ENCODE measurements at regions not wholly inside any gene's neighbourhood (a gene's known extent, or its start where the extent isn't known, plus 50 kb on each side); places are given as distances from the start of the nearest gene placed in this dataset.

- intact Hi-C loops (cut with micrococcal nuclease; ENCODE audit: unreplicated experiment) (no loop called here), in situ Hi-C loops (cut with HindIII; ENCODE audit: extremely low pct_ligation_motif_present, low pct_unique_long_range_greater_than_20kb) (no loop called here)
- Histone ChIP-seq H3K4me2 (ENCODE audit: low read depth, low read length) (no peak overlapping the region), H3K79me2 (ENCODE audit: insufficient read depth, low read length) (no peaks in the 10 kb centered on the region), H3K4me3 (replicated peaks in 1 of 3; ENCODE audit: insufficient read depth in 1 of 3, low read depth in 2 of 3, low read length in 3 of 3) (no peak overlapping the region), H3K4me1 (ENCODE audit: insufficient read depth, low read length) (no peaks in the 10 kb centered on the region), H3K9me3 (ENCODE audit: low read length) (peaks cover 5% of the 10 kb centered on the region; the same call in 1 of the 2 replicates), H3K27me3 (ENCODE audit: control insufficient read depth in 1 of 2, insufficient read depth in 2 of 2, low read length in 2 of 2) (peaks cover 1 to 7% of the 10 kb centered on the region in 2 experiments; a peak in 2 of 5 replicates), H3K9ac (ENCODE audit: insufficient read depth, low read depth, low read length) (no peak overlapping the region), H3K27ac (ENCODE audit: extremely low read length, insufficient read depth, low read length) (no peak overlapping the region), H3K36me3 (replicated peaks in 1 of 2; ENCODE audit: control insufficient read depth in 1 of 2, insufficient read depth in 2 of 2, low read length in 2 of 2) (no peaks in the 10 kb centered on the region), H2AFZ (ENCODE audit: low read length) (no peak overlapping the region), H4K20me1 (ENCODE audit: insufficient read depth, low read length) (no peaks in the 10 kb centered on the region)
- ChIA-PET POLR2A (no interaction called here), CTCF (ENCODE audit: low intra/inter-chr PET ratio, low total read pairs) (no interaction called here)
- WGBS (ENCODE audit: low lambda C conversion rate): 71% methylated on average over 17 of the region's 36 CpGs
- no peak for ATAC-seq
- no peak for FAIRE-seq
- no peak for DNase-seq (ENCODE audit: low spot score)
- BruUV-seq (replicated peaks): no TSS peak
- TF ChIP-seq, protein P1, sequence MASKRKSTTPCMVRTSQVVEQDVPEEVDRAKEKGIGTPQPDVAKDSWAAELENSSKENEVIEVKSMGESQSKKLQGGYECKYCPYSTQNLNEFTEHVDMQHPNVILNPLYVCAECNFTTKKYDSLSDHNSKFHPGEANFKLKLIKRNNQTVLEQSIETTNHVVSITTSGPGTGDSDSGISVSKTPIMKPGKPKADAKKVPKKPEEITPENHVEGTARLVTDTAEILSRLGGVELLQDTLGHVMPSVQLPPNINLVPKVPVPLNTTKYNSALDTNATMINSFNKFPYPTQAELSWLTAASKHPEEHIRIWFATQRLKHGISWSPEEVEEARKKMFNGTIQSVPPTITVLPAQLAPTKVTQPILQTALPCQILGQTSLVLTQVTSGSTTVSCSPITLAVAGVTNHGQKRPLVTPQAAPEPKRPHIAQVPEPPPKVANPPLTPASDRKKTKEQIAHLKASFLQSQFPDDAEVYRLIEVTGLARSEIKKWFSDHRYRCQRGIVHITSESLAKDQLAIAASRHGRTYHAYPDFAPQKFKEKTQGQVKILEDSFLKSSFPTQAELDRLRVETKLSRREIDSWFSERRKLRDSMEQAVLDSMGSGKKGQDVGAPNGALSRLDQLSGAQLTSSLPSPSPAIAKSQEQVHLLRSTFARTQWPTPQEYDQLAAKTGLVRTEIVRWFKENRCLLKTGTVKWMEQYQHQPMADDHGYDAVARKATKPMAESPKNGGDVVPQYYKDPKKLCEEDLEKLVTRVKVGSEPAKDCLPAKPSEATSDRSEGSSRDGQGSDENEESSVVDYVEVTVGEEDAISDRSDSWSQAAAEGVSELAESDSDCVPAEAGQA (IDR thresholded peaks at IDR 0.05; ENCODE audit: low read depth): no peak
- TF ChIP-seq, protein P1 (CRISPR knock-in tag; IDR thresholded peaks at IDR 0.05; ENCODE audit: borderline replicate concordance): no peak
- TF ChIP-seq GFI1 (CRISPR knock-in tag; IDR thresholded peaks at IDR 0.05; ENCODE audit: borderline replicate concordance) (no peak), DRAP1 (CRISPR knock-in tag; IDR thresholded peaks at IDR 0.05) (no peak), ZBTB21 (CRISPR knock-in tag; IDR thresholded peaks at IDR 0.05) (no peak), SIN3A (IDR thresholded peaks at IDR 0.05; ENCODE audit: borderline replicate concordance, low read depth, low read length) (no peak), RARA (CRISPR knock-in tag; IDR thresholded peaks at IDR 0.05) (no peak), ZNF251 (CRISPR knock-in tag; IDR thresholded peaks at IDR 0.05) (no peak), ZNF24 (IDR thresholded peaks at IDR 0.05) (no peak), ZNF816 (CRISPR knock-in tag; IDR thresholded peaks at IDR 0.05; ENCODE audit: borderline replicate concordance) (no peak), ZNF772 (CRISPR knock-in tag; IDR thresholded peaks at IDR 0.05) (no peak), ZFP36L2 (CRISPR knock-in tag; IDR thresholded peaks at IDR 0.05) (no peak), CENPX (CRISPR knock-in tag; IDR thresholded peaks at IDR 0.05) (no peak), FOXP4 (CRISPR knock-in tag; IDR thresholded peaks at IDR 0.05) (no peak), CCAR2 (optimal IDR thresholded peaks at IDR 0.05; ENCODE audit: low read depth, low read length) (no peak)
- TF ChIP-seq, protein P2, sequence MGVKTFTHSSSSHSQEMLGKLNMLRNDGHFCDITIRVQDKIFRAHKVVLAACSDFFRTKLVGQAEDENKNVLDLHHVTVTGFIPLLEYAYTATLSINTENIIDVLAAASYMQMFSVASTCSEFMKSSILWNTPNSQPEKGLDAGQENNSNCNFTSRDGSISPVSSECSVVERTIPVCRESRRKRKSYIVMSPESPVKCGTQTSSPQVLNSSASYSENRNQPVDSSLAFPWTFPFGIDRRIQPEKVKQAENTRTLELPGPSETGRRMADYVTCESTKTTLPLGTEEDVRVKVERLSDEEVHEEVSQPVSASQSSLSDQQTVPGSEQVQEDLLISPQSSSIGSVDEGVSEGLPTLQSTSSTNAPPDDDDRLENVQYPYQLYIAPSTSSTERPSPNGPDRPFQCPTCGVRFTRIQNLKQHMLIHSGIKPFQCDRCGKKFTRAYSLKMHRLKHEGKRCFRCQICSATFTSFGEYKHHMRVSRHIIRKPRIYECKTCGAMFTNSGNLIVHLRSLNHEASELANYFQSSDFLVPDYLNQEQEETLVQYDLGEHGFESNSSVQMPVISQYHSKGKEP (CRISPR knock-in tag; IDR thresholded peaks at IDR 0.05): no peak
These were observed 318.9 kb downstream of the FAM72C start for GRCh38 chr1:143652744-143653428.
